Naive thymus-derived CD4-positive, alpha-beta T cell (primary cell): ENCODE measurements at regions not wholly inside any gene's neighbourhood (a gene's known extent, or its start where the extent isn't known, plus 50 kb on each side); places are given as distances from the start of the nearest gene placed in this dataset.

Experiments used
- ATAC-seq: fragments of 150-1000 bp; cut with Tn5 transposase; 2 replicates; pipeline ENCODE4 v1.10.0; 2021; ENCODE audit warnings: mild to moderate bottlenecking, moderate library complexity
- CTCF ChIA-PET: fragments of 350-600 bp; sonication (Branson Sonifier 250); formaldehyde crosslinking; loops from one replicate; lab custom pipeline; 2021; ENCODE audit warnings: antibody characterized with exemption; lab: Charles Lee
- POLR2A ChIA-PET: fragments of 350-600 bp; sonication (Branson Sonifier 250); formaldehyde crosslinking; loops from one replicate; lab custom pipeline; 2021; ENCODE audit warnings: antibody characterized with exemption, inconsistent platforms; lab: Charles Lee
- DNase-seq, 9 donors: peaks; one replicate each; pipeline versions ENCODE4 v3.0.0 to v3.0.0-alpha.2; 2020 to 2022; ENCODE audit warnings: mixed read lengths in 1 of 9
- H3K27ac ChIP-seq: one replicate; pipeline ENCODE4 v1.7.0; 2013; ENCODE audit warnings: mild to moderate bottlenecking, low read depth, low read length, moderate library complexity
- H3K27me3 ChIP-seq, 2 donors: one replicate each; pipeline ENCODE4 v1.7.0; 2013; ENCODE audit warnings: low read length in 2 of 2, mild to moderate bottlenecking in 2 of 2, moderate library complexity in 2 of 2; ENCODE audit not compliant: control insufficient read depth in 2 of 2, insufficient read depth in 2 of 2
- H3K36me3 ChIP-seq, 3 experiments: 1 replicate in 2 of 3; 2 replicates in 1 of 3; pipeline ENCODE4 v1.7.0; 2013; ENCODE audit warnings: low read length in 3 of 3, mild to moderate bottlenecking in 3 of 3, moderate library complexity in 1 of 3; ENCODE audit not compliant: insufficient read depth in 3 of 3, control insufficient read depth in 2 of 3
- H3K4me1 ChIP-seq, 2 donors: one replicate each; pipeline ENCODE4 v1.7.0; 2013; ENCODE audit warnings: low read length in 2 of 2, mild to moderate bottlenecking in 2 of 2, moderate library complexity in 1 of 2; ENCODE audit not compliant: control insufficient read depth in 2 of 2, insufficient read depth in 2 of 2
- H3K4me3 ChIP-seq: 2 replicates; pipeline ENCODE4 v1.7.0; 2013; ENCODE audit warnings: mild to moderate bottlenecking, low read length
- H3K9me3 ChIP-seq, 3 experiments: 1 replicate in 2 of 3; 2 replicates in 1 of 3; pipeline ENCODE4 v1.7.0; 2013; ENCODE audit warnings: low read length in 3 of 3; ENCODE audit not compliant: control insufficient read depth in 2 of 3
- H3K27ac Mint-ChIP-seq, 9 donors: one replicate each; pipeline ENCODE4 v1.8.0; 2020 to 2022; ENCODE audit warnings: mixed read lengths in 9 of 9, mild to moderate bottlenecking in 8 of 9, moderate library complexity in 5 of 9, inconsistent platforms in 2 of 9
- H3K27me3 Mint-ChIP-seq, 5 donors: one replicate each; pipeline ENCODE4 v1.8.0; 2021 to 2022; ENCODE audit warnings: mixed read lengths in 5 of 5, mild to moderate bottlenecking in 1 of 5
- H3K36me3 Mint-ChIP-seq, 5 donors: one replicate each; pipeline ENCODE4 v1.8.0; 2020 to 2022; ENCODE audit warnings: mixed read lengths in 5 of 5, mild to moderate bottlenecking in 3 of 5, inconsistent platforms in 1 of 5
- H3K4me1 Mint-ChIP-seq, 7 donors: one replicate each; pipeline ENCODE4 v1.8.0; 2020 to 2022; ENCODE audit warnings: mixed read lengths in 7 of 7, mild to moderate bottlenecking in 3 of 7, inconsistent platforms in 1 of 7
- H3K4me3 Mint-ChIP-seq, 10 donors: one replicate each; pipeline ENCODE4 v1.8.0; 2020 to 2022; ENCODE audit warnings: mild to moderate bottlenecking in 10 of 10, mixed read lengths in 10 of 10, moderate library complexity in 6 of 10, inconsistent platforms in 2 of 10
- H3K9me3 Mint-ChIP-seq, 11 donors: one replicate each; pipeline ENCODE4 v1.8.0; 2020 to 2022; ENCODE audit warnings: mixed read lengths in 11 of 11, mild to moderate bottlenecking in 4 of 11, inconsistent platforms in 1 of 11, moderate library complexity in 1 of 11
- intact Hi-C, 2 donors: fragments of 100-400 bp; cut with micrococcal nuclease; formaldehyde crosslinking; loops; one replicate each; pipeline ENCODE4 v1.15.1; 2023

- peaks cover 0 to 21% (median 5%) of the 10 kb centered on the region in 11 donors for H3K9me3 Mint-ChIP-seq
- Histone ChIP-seq H3K27me3 (no peaks in the 10 kb centered on the region), H3K9me3 (no peaks in the 10 kb centered on the region), H3K36me3 (no peaks in the 10 kb centered on the region), H3K27ac (no peak overlapping the region), H3K4me3 (no peak overlapping the region), H3K4me1 (peaks cover 3 to 23% of the 10 kb centered on the region in 2 donors)
- H3K27ac Mint-ChIP-seq: peak overlapping the region in 5 of 9 donors; percentile 10 to 73 (median 48)
- peaks cover 16 to 54% (median 40%) of the 10 kb centered on the region in 7 donors for H3K4me1 Mint-ChIP-seq
- intact Hi-C loops: no loop called here
- H3K4me3 Mint-ChIP-seq: peak overlapping the region in 3 of 10 donors; percentile 45 to 50 (median 47)
- ATAC-seq (peak; percentile 63), DNase-seq (peak in 5 of 9 donors; percentile 25 to 49 (median 31))
- H3K27me3 Mint-ChIP-seq: peaks cover 0 to 5% (median 0%) of the 10 kb centered on the region in 5 donors
- peaks cover 0 to 28% (median 0%) of the 10 kb centered on the region in 5 donors for H3K36me3 Mint-ChIP-seq
- ChIA-PET CTCF (no interaction called here), POLR2A (interaction anchor here (0.6 to 1.1 kb wide), 3 partner anchors 13 to 87 kb away, joined by 4 to 6 read pairs (median 4); no protein-coding TSS in a partner anchor)
Observed at GRCh38 chr5:52712354-52712753, 75.4 kb upstream of the ITGA1 start.

DNA sequence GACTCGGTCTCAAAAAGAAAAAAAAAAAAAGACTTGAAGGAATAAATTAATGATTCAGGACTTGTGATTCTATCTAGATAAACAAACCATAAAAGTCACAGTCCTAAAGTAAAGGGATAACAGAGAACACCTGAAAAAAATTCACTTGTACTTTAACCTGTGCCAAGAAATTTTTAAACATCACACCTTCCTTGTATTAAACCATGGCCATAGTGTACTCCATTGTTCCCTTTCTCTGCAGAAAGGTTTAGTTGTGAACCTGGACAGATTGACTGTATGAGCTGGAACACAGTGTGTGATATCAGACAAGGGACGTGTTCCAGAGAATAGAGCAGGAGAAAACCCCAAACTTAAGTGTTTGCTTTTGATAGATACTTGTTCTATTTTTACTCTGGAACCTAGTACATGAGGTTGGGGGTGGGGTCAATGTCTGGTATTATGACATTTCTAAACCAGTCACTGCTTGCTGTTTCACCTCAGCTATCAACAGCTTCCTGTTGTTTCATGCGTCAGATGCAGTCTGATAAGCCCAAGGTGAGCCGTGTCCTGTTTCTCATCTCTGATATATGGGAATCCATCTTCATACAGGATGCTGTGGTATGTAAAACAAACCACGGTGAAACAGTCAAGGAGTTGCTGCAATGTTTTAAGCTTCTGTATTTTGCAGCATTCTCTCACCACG is 62.5 kb upstream of the ITGA1 start:
- H3K27ac Mint-ChIP-seq: peak overlapping the region; percentile 89 to 98 (median 95)

GRCh38 chr5:52725808-52726207 is 61.9 kb upstream of the ITGA1 start:
- intact Hi-C loops: loop anchor here (1.0 to 10.0 kb wide), 14 partner anchors 12 to 359 kb away; partner anchors contain the start of genes ITGA1 (in 2 of the 2) and PELO (in 2 of the 2)
- Mint-ChIP-seq H3K36me3 (peaks cover 0 to 35% (median 12%) of the 10 kb centered on the region in 5 donors), H3K4me1 (peaks cover 27 to 79% (median 66%) of the 10 kb centered on the region in 7 donors), H3K4me3 (peak overlapping the region; percentile 63 to 92 (median 81)), H3K27ac (peak overlapping the region; percentile 89 to 98 (median 95)), H3K27me3 (no peaks in the 10 kb centered on the region), H3K9me3 (peaks cover 0 to 16% (median 5%) of the 10 kb centered on the region in 11 donors)
- Histone ChIP-seq H3K27me3 (no peaks in the 10 kb centered on the region), H3K36me3 (no peaks in the 10 kb centered on the region), H3K4me3 (no peak overlapping the region), H3K9me3 (no peaks in the 10 kb centered on the region), H3K4me1 (peaks cover 33 to 37% of the 10 kb centered on the region in 2 donors), H3K27ac (peak overlapping the region; percentile 49)
- DNase-seq: no peak
- POLR2A ChIA-PET: interaction anchor here (0.6 to 4.1 kb wide), 9 partner anchors 13 to 316 kb away, joined by 3 to 17 read pairs (median 4); partner anchors contain the start of genes ITGA1 and PELO
- no peak for ATAC-seq
- CTCF ChIA-PET: interaction anchor here (1.0 to 1.5 kb wide), 4 partner anchors 13 to 78 kb away, joined by 3 to 9 read pairs (median 4); no protein-coding TSS in a partner anchor

More for the DNA sequence above, 62.5 kb upstream of the ITGA1 start:
- ATAC-seq (peak; percentile 98), DNase-seq (peak in 8 of 9 donors; percentile 44 to 94 (median 90))
- H3K4me3 ChIP-seq: no peak overlapping the region
- peaks cover 0 to 35% (median 7%) of the 10 kb centered on the region in 5 donors for H3K36me3 Mint-ChIP-seq
- ChIA-PET POLR2A (interaction anchor here (0.8 to 4.1 kb wide), 10 partner anchors 13 to 76 kb away, joined by 3 to 17 read pairs (median 4); partner anchors contain the start of genes ITGA1 and PELO), CTCF (interaction anchor here (0.5 to 1.5 kb wide), 5 partner anchors 14 to 79 kb away, joined by 3 to 9 read pairs (median 3); no protein-coding TSS in a partner anchor)
- H3K9me3 ChIP-seq: no peaks in the 10 kb centered on the region
- peak overlapping the region; percentile 63 to 92 (median 81) for H3K4me3 Mint-ChIP-seq
- H3K27me3 Mint-ChIP-seq: no peaks in the 10 kb centered on the region
- peaks cover 0 to 20% (median 8%) of the 10 kb centered on the region in 11 donors for H3K9me3 Mint-ChIP-seq
- intact Hi-C loops: loop anchor here (1.0 to 10.0 kb wide), 14 partner anchors 13 to 360 kb away; partner anchors contain the start of genes ITGA1 (in 2 of the 2) and PELO (in 2 of the 2)
- H3K36me3 ChIP-seq: no peaks in the 10 kb centered on the region
- H3K27me3 ChIP-seq: no peaks in the 10 kb centered on the region
- peaks cover 33 to 37% of the 10 kb centered on the region in 2 donors for H3K4me1 ChIP-seq
- H3K4me1 Mint-ChIP-seq: peaks cover 28 to 81% (median 69%) of the 10 kb centered on the region in 7 donors
- peak overlapping the region; percentile 61 for H3K27ac ChIP-seq

DNA sequence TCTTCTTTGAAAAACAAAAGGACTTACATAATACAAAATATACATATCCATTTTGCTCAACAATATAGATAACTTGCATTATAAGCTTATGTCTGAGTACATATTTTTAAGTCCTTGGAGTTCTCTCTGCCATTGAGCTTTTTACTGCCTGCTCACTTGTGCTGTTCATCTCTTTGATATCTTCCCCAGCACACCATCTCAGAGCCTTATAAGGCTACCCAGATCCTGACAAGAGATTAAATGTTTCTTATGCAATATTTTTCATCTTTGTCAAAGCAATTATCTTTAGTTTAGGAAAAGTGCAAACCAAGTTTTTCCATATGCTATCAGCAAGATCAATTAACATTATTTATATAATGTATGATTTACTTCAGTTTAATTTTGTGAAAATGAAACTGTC is 60.7 kb upstream of the ITGA1 start:
- intact Hi-C loops: loop anchor here in 1 of 2 donors (5.0 to 10.0 kb wide), 3 partner anchors 60 to 358 kb away; partner anchors contain the start of genes ITGA1 and PELO
- Histone ChIP-seq H3K27ac (peak overlapping the region; percentile 23), H3K4me3 (no peak overlapping the region), H3K4me1 (peaks cover 33 to 37% of the 10 kb centered on the region in 2 donors), H3K9me3 (no peaks in the 10 kb centered on the region), H3K36me3 (no peaks in the 10 kb centered on the region), H3K27me3 (no peaks in the 10 kb centered on the region)
- no peaks in the 10 kb centered on the region for H3K27me3 Mint-ChIP-seq
- peaks cover 0 to 36% (median 12%) of the 10 kb centered on the region in 5 donors for H3K36me3 Mint-ChIP-seq
- no peak for ATAC-seq
- peak in 4 of 9 donors; percentile 23 to 29 (median 24) for DNase-seq
- H3K4me1 Mint-ChIP-seq: peaks cover 27 to 82% (median 69%) of the 10 kb centered on the region in 7 donors
- peak overlapping the region; percentile 44 to 98 (median 91) for H3K27ac Mint-ChIP-seq
- H3K4me3 Mint-ChIP-seq: peak overlapping the region; percentile 8 to 76 (median 59)
- ChIA-PET POLR2A (interaction anchor here (0.5 to 4.1 kb wide), 5 partner anchors 13 to 1714 kb away, joined by 3 to 17 read pairs (median 6); no protein-coding TSS in a partner anchor), CTCF (no interaction called here)
- peaks cover 0 to 16% (median 7%) of the 10 kb centered on the region in 11 donors for H3K9me3 Mint-ChIP-seq

DNA sequence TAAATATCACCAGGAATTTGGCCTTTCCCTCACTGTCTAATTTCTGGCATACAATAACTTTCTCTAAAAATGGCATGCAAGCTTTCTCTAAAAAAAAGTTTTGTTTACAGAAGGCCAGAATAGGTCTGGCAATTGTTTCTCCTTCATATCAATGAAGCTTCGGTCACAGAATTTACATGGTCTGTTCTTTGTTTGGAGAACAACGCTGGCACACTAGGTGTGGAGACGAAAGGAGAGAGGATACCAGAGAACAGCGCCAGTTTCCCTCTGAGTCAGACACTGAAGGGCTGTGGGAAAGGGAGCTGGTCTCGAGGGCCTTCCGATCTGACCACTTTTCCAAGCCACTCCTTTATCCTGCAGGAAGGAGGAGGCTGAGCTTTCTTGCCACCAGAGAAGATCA is 60.1 kb upstream of the ITGA1 start:
- Mint-ChIP-seq H3K9me3 (peaks cover 0 to 18% (median 7%) of the 10 kb centered on the region in 11 donors), H3K27ac (peak overlapping the region in 8 of 9 donors; percentile 44 to 93 (median 75)), H3K4me1 (peaks cover 27 to 86% (median 69%) of the 10 kb centered on the region in 7 donors), H3K36me3 (peaks cover 0 to 40% (median 12%) of the 10 kb centered on the region in 5 donors), H3K27me3 (no peaks in the 10 kb centered on the region), H3K4me3 (peak overlapping the region in 2 of 10 donors; percentile 31 to 44)
- DNase-seq (no peak), ATAC-seq (no peak)
- peaks cover 33 to 37% of the 10 kb centered on the region in 2 donors for H3K4me1 ChIP-seq
- H3K9me3 ChIP-seq: no peaks in the 10 kb centered on the region
- CTCF ChIA-PET: interaction anchor here (0.6 to 1.1 kb wide), 2 partner anchors 60 to 208 kb away, joined by 3 read pairs; partner anchors contain the start of genes ITGA1 and PELO
- intact Hi-C loops: loop anchor here in 1 of 2 donors (5.0 to 10.0 kb wide), 3 partner anchors 60 to 357 kb away; partner anchors contain the start of genes ITGA1 and PELO
- POLR2A ChIA-PET: interaction anchor here (0.5 to 4.1 kb wide), 6 partner anchors 12 to 1713 kb away, joined by 3 to 17 read pairs (median 6); no protein-coding TSS in a partner anchor
- H3K4me3 ChIP-seq: no peak overlapping the region
- no peaks in the 10 kb centered on the region for H3K36me3 ChIP-seq
- no peak overlapping the region for H3K27ac ChIP-seq
- no peaks in the 10 kb centered on the region for H3K27me3 ChIP-seq

DNA sequence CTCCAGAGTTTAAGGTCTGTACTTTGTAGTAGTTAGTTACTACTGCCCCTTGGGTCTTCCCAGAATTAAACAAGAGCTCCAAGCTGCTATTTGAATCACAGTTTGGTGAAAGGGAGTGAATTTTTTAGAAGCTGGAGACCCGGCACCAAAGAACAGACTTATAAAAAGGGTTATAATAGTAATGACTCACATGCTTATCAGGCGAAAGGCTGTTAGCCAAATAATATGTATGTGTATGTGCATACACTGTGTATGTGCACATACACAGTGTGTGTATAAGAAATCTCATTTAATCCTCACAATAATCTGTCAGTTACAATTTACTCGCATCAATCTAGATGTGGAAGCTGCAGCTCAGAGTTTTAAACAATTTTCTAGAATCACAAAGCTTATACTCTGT is 59.5 kb upstream of the ITGA1 start:
- intact Hi-C loops: loop anchor here in 1 of 2 donors (5.0 to 10.0 kb wide), 3 partner anchors 59 to 357 kb away; partner anchors contain the start of genes ITGA1 and PELO
- no peak overlapping the region for H3K4me3 Mint-ChIP-seq
- Histone ChIP-seq H3K9me3 (no peaks in the 10 kb centered on the region), H3K4me3 (no peak overlapping the region), H3K27ac (no peak overlapping the region), H3K27me3 (no peaks in the 10 kb centered on the region), H3K36me3 (no peaks in the 10 kb centered on the region), H3K4me1 (peaks cover 33 to 37% of the 10 kb centered on the region in 2 donors)
- ATAC-seq (no peak), DNase-seq (no peak)
- POLR2A ChIA-PET: interaction anchor here (0.6 to 4.1 kb wide), 3 partner anchors 12 to 71 kb away, joined by 4 to 17 read pairs (median 5); no protein-coding TSS in a partner anchor
- CTCF ChIA-PET: interaction anchor here (1.1 kb wide), 1 partner anchor 59 kb away, joined by 3 read pairs; the partner anchor contains the start of genes ITGA1 and PELO
- peaks cover 27 to 81% (median 65%) of the 10 kb centered on the region in 7 donors for H3K4me1 Mint-ChIP-seq
- H3K27ac Mint-ChIP-seq: peak overlapping the region in 7 of 9 donors; percentile 15 to 93 (median 68)
- peaks cover 0 to 38% (median 12%) of the 10 kb centered on the region in 5 donors for H3K36me3 Mint-ChIP-seq
- H3K9me3 Mint-ChIP-seq: peaks cover 0 to 18% (median 7%) of the 10 kb centered on the region in 11 donors
- no peaks in the 10 kb centered on the region for H3K27me3 Mint-ChIP-seq
